ENCODE measurements at regions not wholly inside any gene's neighbourhood (a gene's known extent, or its start where the extent isn't known, plus 50 kb on each side); places are given as distances from the start of the nearest gene placed in this dataset.
"Not testable (repeated sequence)": the region's sequence is repeated elsewhere in the genome, so short reads cannot be mapped to it uniquely, and the experiment has no call there.

DNA sequence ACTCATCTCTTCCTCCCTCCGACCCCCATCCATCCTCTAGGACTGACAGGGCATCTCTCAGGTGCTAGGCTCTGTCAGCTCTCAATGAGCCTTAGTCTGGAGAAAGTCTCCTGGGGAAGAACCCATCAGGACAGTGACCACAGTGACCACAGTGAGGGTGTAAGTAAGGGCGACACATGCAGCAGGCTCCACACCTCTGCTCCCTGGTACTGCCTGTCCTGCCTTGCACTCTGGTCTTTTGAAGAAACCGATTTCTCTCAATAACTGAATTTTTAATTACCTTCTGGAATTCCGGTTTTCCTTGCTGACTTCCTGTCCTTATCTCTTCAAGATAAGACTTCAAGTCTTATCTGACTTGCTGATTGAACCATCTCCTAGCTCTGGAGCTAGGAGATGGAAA, 190.2 kb downstream of the ACTR3B start:
- DNase-seq (ENCODE audit: low read depth), result no peak

DNA sequence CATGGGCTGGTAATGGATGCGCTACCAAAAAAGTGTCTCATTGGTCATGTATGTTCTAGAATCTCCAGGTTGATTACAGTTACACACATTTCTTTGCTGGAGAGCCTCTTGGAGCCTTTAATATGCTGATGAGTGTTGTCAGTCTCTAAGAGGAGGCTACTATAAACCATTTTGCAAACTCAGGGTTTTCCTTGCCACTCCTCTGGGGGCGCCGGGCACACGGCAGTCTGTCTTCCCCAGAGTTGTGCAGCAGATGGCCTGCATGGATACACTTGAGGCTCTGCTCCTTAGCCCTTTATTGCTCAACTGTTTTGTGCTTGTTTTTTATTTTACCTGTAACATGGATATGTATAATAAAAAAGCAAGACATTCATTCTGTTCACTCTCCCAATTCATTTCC, 196.5 kb downstream of the ACTR3B start:
- DNase-seq (ENCODE audit: low read depth), result no peak

DNA sequence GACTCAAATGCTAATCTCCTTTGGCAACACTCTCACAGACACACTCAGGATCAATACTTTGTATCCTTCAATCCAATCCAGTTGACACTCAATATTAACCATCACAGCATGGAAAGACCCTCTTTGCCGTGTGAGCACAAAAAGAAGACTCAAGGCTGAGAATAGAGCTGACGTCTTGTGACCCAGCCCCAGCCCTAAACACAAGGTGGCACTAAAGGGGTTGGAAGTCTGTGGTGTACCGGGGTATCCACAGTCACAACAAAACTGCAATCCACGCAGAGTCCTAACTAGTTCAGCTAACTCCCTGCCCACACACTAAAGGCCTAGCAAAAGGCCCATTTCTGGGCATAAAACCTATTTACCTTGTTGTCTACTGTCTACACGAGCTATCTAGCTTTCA, 200.1 kb downstream of the ACTR3B start:
- DNase-seq (ENCODE audit: low read depth), result no peak

DNA sequence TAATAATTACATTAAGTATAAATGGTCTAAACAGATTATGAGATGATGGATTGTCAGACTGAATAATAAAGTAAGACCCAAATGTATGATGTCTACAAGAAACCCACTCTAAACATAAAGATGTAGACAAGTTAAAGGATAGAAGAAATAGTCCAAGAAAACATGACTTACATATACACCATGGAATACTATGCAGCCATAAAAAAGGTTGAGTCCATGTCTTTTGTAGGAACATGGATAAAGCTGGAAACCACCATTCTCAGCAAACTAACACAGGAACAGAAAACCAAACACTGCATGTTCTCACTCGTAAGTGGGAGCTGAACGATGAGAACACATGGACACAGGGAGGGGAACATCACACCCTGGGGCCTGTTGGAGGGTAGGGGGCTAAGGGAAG, 202.2 kb downstream of the ACTR3B start:
- DNase-seq (ENCODE audit: low read depth), result not testable (repeated sequence)

DNA sequence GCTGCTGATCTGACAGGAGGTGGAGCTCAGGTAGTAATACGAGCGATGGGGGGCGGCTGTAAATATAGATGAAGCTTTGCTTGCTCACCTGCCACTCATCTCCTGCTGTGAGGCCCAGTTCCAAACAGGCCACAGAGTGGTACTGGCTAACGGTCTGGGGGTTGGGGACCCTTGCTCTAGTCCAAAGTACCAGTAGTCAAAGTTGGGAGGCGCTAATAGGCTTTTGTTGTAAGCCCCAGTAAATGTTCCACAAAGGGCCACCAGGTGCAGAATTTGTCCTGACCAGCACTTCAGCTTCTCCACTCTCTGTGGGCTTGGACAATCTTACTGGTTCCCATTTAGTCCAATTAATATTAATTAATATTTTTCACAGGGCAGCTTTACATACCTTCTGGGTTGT, 206.6 kb downstream of the ACTR3B start:
- no peak for DNase-seq (ENCODE audit: low read depth)

DNA sequence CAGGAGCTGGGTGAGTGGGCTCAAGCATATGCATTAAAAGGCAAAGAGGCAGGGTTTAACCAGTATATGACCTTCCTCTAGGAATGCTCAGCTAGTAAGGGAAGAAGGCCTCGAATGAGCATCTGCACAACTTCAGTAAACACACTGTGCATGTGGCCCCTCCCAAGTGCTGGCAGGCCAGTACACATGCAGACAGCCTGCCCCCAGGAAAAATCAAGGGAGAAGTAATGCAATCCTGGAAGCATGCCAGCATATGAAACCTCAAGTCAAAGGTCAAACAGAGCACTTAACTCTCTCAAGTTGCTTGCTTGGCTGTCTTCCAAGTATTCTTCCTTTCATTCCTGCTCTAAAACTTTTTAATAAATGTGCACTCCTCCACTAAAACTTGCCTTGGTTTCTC, 208.4 kb downstream of the ACTR3B start:
- no peak for DNase-seq (ENCODE audit: low read depth)

DNA sequence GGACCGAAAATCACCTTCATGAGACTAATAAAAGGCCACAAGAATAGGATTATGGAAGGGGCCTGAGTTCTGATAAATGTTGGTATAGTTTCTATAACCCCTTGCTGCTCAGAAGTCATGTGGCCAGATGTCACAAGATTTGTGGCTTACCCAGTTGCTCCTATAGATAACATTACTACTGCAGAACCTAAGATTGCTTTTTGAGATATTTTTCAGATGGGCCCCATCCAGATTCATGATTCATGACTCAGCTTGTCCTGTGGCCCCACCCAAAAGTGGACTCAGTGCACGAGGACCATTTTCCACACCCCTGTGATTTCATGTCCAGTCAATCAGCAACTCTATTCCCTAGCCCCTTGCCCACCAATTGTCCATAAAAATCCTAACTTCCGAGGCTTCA, 209.0 kb downstream of the ACTR3B start:
- DNase-seq (ENCODE audit: low read depth), result no peak

DNA sequence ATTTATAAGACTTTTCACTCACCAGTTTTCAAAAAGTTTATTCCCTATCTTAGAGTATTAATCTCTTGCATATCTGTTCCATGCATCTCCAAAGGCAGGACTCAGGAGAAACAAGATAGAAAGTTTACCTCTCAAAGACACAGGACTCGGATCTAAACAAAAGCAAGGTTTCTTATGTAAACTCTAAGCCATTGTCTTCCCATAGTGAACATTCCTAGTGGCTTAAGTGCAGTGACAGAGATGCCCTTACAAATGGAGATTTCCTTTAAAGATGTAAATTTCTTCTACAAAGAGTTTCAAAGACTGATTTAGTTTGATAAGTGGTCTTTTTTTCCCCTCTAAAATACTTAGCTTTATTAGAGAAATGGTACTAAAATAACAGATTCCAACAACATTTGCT, 209.8 kb downstream of the ACTR3B start:
- DNase-seq (ENCODE audit: low read depth), result no peak

DNA sequence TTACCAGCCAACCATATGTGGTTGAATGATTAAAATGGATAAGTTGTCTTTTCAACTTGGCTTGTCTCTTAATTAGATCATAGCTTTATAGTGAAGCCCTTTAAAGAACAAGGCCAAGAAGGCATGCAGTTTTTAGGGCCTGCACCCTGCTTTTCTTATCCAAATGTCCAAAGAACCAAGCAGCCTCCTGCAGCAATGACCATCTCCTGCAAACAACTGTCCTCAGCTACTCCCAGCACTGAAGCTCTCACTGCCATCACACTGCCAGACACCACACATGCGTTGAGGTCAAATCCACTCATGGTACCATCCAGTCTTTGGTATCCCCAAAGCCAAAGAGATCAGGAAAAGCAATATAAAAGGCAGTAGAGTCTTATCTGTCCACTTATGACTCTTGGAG, 210.3 kb downstream of the ACTR3B start:
- DNase-seq (ENCODE audit: low read depth), result no peak

DNA sequence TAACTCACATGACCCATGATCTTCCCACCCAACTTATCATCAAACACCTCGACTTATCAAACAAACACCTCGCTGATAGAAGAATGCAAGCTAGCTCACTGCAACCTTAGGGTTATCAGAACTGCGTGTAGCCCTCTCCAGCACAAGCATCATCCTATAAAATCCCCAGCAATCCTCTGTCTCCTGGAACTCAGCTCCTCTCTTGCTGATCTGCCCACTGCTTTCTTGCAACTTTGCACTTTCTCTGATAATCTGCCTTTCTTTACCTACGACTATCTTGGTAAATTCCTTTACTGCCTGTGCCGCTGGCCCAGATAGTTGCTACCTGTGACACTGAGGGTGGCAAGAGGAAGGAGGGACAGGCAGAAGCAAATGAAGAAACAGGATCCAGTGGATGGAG, 210.9 kb downstream of the ACTR3B start:
- no peak for DNase-seq (ENCODE audit: low read depth)

DNA sequence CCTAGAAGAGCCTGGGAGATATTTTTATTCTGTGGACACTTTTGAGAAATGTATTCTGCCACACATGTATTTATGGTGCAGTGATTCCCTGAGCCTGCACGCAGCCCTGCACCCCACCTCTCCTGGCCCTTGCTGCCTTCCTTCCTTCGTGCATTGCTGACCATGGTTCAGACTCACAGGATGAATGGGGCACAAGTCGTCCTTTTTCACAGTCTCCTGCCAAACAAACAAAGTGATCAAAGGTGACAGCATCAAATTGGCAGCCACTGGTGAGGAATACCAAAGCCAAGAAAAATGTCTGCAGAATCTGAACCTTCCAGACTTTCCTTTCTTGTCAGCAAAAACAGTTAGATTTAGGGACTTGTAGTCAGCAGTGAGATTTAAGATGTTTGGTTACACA, 215.0 kb downstream of the ACTR3B start:
- DNase-seq (ENCODE audit: low read depth), result no peak

DNA sequence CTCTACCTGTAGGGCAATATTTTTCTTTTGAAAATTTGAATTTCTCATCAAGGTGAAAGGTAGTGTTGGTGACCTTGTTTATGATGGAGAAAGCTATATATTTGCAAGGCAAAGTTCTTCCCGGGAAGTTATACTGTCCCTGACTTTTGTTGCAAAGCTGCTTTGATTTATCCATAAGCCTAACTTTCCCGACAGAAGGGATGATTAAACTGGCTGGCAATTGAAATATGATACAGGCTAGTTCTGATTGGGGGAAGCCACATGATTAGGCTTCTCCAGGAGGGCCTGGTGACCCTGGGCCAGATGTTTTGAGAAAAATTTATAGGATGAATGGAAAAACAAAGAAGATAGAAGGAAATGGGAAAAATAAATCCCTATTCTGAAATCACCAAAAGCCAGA, 215.5 kb downstream of the ACTR3B start:
- DNase-seq (ENCODE audit: low read depth), result no peak

DNA sequence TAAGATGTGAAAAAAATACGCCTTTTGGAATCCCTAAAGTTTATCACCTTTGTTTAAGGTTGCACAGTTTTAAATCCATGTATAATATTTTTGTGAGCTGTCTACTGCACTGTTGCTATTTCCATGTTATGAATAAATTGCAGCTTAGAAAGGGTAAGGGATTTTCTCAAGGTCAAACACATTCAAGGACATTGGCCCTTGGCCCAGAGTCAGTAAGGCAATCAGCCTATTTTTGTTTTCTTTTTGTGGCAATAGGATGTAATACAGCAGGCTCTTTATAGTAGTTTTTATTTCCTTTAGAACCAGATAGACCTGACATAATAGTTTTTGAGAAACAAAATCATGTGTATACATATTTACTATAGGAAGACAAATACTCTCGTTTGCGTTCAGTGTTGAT, 219.8 kb downstream of the ACTR3B start:
- DNase-seq (ENCODE audit: low read depth), result no peak

DNA sequence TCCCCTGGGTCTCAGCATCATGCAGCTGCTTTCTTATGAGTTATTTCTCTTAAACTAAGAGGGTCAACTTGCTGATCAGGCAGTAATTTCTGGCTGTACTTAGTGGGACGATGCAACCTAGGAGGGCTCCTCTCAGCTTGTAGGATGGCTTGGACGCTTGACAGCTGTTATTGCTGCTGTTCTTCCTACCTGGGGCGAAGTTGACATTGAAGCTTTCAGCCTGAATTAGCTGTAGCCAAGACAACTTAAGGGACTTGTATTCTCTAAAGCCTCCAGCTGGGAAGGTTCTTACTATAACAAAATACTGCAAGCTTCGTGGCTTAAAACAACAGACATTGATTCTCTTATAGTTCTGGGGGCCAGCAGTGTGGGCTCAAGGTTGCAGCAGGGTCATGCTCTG, 224.9 kb downstream of the ACTR3B start:
- DNase-seq (ENCODE audit: low read depth), result no peak

DNA sequence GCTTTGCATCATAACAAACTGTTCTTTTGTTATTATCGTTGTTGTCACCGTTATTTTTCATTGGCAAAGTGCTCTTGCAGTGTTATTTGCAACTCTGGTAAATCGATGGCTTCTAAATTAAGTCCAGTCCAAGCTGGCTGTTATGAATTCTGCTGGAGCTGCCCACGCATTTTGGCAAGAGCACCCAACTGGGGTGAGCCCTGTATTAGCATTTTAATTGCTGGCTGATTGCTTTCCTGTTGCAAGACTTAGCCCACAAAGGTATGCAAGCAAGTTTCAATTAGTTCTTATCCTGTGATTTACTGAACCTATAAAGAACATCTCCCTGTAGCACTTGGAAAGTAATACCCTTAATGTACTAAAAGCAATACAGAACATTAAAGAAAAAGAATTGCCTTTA, 226.8 kb downstream of the ACTR3B start:
- DNase-seq (ENCODE audit: low read depth), result no peak

DNA sequence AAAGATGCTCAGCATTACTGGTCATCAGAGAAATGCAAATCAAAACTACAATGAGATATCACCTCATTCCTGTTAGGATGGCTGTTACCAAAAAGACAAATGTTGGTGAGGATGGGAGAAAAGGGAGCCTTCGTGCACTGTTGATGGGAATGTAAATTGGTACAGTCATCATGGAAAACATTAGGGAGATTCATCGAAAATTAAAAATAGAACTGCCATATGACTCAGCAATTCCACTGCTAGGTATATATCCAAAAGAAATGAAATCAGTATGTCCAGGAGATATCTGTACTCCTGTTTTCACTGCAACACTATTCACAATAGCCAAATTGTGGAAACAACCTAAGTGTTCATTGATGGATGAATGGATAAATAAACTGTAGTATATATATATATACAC, 228.1 kb downstream of the ACTR3B start:
- no peak for DNase-seq (ENCODE audit: low read depth)

DNA sequence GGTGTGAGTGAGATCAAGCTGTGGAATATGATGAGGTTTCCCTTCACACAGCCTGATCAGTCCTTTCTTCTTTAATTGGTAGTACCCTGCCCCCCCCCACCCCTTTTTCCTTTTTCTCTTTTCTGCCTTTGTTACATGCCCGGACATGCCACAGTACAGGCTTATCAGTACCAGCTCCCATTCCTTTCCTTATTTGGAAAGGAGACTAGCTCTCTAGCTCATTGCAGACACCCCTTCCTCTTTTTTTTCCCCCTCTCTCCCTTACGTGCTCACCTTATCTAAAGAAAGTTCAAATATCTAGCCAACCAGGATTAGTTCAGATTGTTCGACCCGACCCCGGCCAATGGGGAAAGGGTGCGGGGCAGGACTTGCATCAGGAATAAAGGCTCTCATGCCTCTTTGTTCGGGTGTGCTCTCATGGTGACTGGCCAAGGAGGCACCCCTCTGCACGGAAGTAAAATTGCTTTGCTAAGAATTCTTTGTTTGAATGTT, 230.4 kb downstream of the ACTR3B start:
- DNase-seq (ENCODE audit: low read depth), result no peak

DNA sequence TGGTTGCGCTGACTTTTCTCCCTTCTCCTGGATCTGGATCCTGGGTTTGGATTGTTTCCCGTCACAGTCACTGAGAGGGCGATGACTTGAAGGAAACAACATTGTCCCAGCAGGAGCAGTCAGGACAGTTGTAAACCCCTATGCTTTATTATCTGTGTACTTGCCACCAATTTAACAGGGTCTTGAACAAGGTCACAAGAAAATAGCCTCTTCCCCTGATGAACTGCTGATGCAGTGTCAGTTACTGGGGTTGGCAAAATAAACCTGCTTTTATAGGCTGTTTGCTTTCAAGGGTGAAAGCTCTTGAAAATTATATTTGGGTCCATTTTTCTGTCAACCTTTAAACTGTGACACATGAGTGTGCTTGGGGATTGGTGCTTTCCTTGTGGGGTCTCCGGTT, 238.9 kb downstream of the ACTR3B start:
- DNase-seq (ENCODE audit: low read depth), result no peak

DNA sequence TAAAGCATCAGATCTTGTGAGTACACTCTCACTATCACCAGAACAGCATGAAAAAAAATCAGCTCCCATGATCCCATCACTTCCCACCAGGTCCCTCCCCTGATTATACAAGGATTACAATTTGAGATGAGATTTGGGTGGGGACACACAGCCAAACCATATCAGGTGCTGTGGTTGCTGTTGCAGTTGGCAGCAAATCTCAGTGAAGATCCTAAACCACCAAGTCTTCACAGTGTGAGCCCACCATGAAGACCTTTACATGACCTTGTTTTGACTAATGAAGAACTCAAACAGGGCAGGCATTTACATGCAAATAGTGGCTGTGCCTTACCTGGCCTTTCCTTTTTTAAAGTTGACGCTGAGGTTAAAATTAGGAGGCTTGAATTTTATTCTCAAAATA, 242.6 kb downstream of the ACTR3B start:
- DNase-seq (ENCODE audit: low read depth), result no peak

DNA sequence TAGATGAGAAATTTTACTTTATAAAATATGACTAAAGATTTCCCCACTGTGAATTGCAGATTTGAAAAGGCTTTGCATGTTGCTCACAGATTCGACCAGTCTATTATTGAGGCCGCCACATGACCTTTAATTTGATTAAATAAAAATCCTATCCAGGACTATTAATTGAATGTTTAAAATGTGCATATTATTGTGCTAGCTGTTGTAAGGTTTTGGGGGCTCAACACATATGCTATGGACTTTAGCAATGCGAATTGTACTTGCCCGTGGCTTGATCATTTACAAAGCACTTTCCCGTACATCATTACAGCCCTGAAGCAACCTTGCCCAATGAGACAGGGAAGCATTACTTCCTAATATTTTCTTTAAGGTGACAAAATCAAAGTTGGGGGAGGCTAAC, 243.0 kb downstream of the ACTR3B start:
- no peak for DNase-seq (ENCODE audit: low read depth)

DNA sequence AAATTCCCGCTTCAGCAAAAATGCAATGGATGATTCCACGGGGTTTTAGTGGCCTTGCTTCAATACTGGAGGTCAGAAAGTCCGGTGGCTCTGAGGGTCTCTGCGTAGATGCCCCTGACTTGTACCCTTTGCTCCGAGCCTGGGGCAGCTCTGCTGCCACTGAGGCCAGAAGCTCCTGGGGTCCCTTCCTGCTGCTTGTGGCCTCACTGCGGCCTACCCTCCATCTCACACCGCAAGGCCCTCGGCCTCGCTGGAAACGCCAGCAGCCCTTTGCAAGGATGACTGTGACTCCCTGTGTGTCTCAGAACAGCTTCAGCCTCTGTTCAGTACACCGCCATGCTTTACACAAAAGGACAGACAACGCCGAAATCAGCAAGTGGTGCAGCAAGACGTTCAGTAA, 244.8 kb downstream of the ACTR3B start:
- DNase-seq (ENCODE audit: low read depth), result no peak

DNA sequence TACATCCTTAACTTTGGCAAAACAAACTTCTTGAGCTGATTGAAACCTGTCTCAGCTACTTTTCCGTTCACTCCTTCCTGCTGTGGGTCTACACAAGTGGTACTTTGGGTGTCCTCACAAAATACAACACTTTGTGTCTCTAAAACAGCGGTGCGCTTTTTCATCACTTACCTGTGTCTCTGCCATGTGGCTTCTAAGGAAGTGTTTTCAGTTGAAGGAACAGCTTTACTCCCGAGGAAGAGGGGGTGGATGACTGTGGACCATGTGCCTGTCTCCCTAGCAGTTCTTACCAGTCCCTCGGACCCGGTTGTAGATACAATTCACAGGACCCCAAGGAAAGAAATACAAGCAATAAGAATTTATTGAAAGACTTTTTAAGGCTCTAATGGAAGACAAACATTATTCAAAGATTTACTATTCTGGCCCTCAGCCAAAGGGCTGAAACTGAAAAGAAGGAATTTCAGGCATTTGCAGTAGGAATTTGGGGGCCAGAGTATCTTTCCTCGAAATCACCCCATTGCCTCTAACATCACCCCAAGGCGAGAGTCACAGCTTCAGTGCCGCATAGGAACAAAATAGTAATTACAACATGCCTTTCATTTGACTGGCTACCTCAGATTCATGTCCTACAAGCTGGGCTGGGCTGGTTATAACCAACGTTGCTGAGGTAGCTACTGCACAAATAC, 246.3 kb downstream of the ACTR3B start:
- no peak for DNase-seq (ENCODE audit: low read depth)

DNA sequence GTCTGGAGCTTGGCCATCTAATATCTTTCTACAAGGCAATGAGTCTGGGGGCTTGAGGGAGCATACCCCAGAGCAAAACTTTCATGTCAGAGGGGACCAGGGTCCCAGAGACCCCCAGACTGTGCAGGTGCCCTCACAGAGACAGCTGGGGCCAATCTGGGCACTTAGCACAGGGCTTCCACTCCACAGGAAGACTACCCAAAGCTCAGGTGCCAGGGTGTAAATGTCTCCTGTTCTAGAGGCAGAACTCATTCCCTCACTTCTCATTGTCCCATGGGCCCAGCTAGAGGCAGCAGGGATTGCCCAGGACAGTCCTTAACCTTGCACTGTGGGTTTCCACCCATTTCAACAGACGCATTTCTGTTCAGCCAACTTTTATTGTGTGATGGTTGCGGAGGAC, 246.9 kb downstream of the ACTR3B start:
- DNase-seq (ENCODE audit: low read depth), result no peak

DNA sequence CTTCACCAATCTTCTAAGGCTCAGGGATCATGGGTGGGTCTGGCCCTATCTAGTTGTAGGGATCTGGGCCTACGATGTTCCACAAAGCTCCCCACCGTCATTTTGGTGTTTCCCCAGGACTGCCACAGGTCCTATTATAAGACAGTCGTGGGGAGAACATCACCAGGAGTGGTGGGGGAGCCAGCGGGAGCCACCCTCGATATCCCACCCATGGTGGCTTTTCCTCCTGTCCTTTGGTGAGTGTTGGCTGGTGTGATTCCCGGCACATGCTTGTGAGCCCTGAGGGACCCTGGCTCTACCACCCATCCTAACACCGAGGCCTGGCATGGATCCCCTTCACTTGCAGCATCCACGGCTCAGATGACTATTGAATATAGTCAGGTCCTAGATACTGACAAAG, 247.4 kb downstream of the ACTR3B start:
- no peak for DNase-seq (ENCODE audit: low read depth)

DNA sequence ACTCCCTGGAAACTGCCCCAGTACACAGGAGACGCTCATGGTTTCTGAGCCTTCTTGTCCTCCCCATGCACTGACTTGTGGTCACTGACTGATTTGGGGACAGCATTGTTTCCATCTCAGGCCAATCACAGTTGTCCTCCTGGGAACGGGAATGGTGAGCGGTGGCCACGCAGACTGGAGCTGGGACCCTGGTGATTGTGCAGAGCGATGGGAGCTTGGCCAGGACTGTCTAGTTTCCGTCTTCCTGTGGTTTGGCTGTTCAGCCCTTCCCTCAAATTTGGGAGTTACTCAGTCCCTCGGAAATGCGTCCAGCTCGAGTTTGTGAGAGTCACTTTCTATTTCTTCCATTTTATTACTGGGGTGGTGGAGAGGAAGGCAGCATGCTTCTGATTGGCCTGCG, 250.9 kb downstream of the ACTR3B start:
- no peak for DNase-seq (ENCODE audit: low read depth)
